Neural cell (in vitro differentiated cells): ENCODE measurements at regions not wholly inside any gene's neighbourhood (a gene's known extent, or its start where the extent isn't known, plus 50 kb on each side); places are given as distances from the start of the nearest gene placed in this dataset.

ENCODE experiments used
- TAF1 ChIP-seq: IDR thresholded peaks from 2 replicates; pipeline ENCODE4 v1.6.1; 2012; ENCODE audit warnings: low read depth
- TF ChIP-seq, protein P1 (sequence below): fragments of 450-650 bp; IDR thresholded peaks from 2 replicates; pipeline ENCODE4 v1.5.1; 2014; ENCODE audit warnings: antibody characterized with exemption, mild to moderate bottlenecking, moderate library complexity; ENCODE audit not compliant: poor library complexity, severe bottlenecking

DNA sequence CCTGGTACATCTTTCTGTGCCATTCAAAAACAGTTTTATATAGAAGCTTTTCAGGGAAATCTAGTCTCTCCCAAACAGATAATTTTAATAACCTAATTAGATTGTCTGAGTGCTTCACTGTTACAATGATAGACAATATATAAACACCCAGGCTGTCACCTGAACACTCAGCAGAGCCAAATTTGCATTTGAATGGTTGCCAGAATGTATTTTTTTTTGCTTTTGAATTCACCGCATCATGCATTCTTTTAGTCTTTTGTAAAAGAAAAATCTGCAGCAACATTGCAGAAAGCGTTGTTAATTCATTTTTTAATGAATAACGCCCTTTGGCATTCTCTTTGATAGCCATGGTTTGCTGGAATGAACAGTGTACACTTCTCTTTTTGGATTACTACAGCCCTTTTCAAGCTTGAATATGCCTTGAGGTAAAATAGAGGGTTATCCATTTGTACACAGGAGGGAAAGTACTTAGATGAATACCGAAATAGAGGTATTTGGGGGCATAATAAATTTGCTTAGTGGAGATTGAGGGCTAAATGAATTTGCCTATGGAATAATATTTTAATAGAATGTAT lies 175.0 kb upstream of the EPHA5 start:
- TF ChIP-seq, protein P1, sequence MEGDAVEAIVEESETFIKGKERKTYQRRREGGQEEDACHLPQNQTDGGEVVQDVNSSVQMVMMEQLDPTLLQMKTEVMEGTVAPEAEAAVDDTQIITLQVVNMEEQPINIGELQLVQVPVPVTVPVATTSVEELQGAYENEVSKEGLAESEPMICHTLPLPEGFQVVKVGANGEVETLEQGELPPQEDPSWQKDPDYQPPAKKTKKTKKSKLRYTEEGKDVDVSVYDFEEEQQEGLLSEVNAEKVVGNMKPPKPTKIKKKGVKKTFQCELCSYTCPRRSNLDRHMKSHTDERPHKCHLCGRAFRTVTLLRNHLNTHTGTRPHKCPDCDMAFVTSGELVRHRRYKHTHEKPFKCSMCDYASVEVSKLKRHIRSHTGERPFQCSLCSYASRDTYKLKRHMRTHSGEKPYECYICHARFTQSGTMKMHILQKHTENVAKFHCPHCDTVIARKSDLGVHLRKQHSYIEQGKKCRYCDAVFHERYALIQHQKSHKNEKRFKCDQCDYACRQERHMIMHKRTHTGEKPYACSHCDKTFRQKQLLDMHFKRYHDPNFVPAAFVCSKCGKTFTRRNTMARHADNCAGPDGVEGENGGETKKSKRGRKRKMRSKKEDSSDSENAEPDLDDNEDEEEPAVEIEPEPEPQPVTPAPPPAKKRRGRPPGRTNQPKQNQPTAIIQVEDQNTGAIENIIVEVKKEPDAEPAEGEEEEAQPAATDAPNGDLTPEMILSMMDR = no peak
- no peak for TF ChIP-seq TAF1
